Stimulated activated CD8-positive, alpha-beta memory T cell treated with anti-CD3 and anti-CD28 coated beads, Interleukin-7, amount 100 ng/mL, for 4 hours (primary cell): ENCODE measurements at regions not wholly inside any gene's neighbourhood (a gene's known extent, or its start where the extent isn't known, plus 50 kb on each side); places are given as distances from the start of the nearest gene placed in this dataset.
"Not testable (repeated sequence)": the region's sequence is repeated elsewhere in the genome, so short reads cannot be mapped to it uniquely, and the experiment has no call there.

Experiments used
- DNase-seq, 2 donors: peaks; one replicate each; pipeline ENCODE4 v3.0.0-alpha.2; 2020; ENCODE audit warnings: low read depth in 2 of 2

GRCh38 chr5:162621726-162622263 lies 554.2 kb downstream of the GABRG2 start:
- not testable (repeated sequence) for DNase-seq

- DNase-seq: no peak
Observed at GRCh38 chr5:162624110-162624509, 556.5 kb downstream of the GABRG2 start.

- DNase-seq: no peak
Observed at GRCh38 chr5:162637481-162637880, 569.9 kb downstream of the GABRG2 start.

- no peak for DNase-seq
Observed at GRCh38 chr5:162638849-162639248, 571.3 kb downstream of the GABRG2 start.

- DNase-seq: no peak
Observed at GRCh38 chr5:162641142-162641813, 573.7 kb downstream of the GABRG2 start.

- no peak for DNase-seq
Observed at GRCh38 chr5:162654661-162655405, 587.3 kb downstream of the GABRG2 start.

GRCh38 chr5:162657076-162657475 lies 589.5 kb downstream of the GABRG2 start:
- no peak for DNase-seq

- DNase-seq: no peak
Observed at GRCh38 chr5:162664846-162665245, 597.3 kb downstream of the GABRG2 start.

GRCh38 chr5:162668926-162669325 lies 601.4 kb downstream of the GABRG2 start:
- DNase-seq: no peak

GRCh38 chr5:162672061-162672460 lies 604.5 kb downstream of the GABRG2 start:
- no peak for DNase-seq

GRCh38 chr5:162683284-162683683 lies 615.7 kb downstream of the GABRG2 start:
- no peak for DNase-seq

- no peak for DNase-seq
Observed at GRCh38 chr5:162684145-162684544, 616.6 kb downstream of the GABRG2 start.

- no peak for DNase-seq
Observed at GRCh38 chr5:162685302-162685701, 617.7 kb downstream of the GABRG2 start.

GRCh38 chr5:162696272-162696671 lies 628.7 kb downstream of the GABRG2 start:
- DNase-seq: not testable (repeated sequence)

- no peak for DNase-seq
Observed at GRCh38 chr5:162699361-162699760, 631.8 kb downstream of the GABRG2 start.

- DNase-seq: no peak
Observed at GRCh38 chr5:162703914-162704313, 636.3 kb downstream of the GABRG2 start.

GRCh38 chr5:162711244-162711643 lies 643.7 kb downstream of the GABRG2 start:
- no peak for DNase-seq

- DNase-seq: no peak
Observed at GRCh38 chr5:162719720-162720119, 652.1 kb downstream of the GABRG2 start.

GRCh38 chr5:162721125-162721524 lies 653.6 kb downstream of the GABRG2 start:
- no peak for DNase-seq

GRCh38 chr5:162752612-162753011 lies 684.8 kb upstream of the CCNG1 start:
- DNase-seq: no peak

- DNase-seq: no peak
Observed at GRCh38 chr5:162762119-162762518, 675.3 kb upstream of the CCNG1 start.

- no peak for DNase-seq
Observed at GRCh38 chr5:162769019-162769418, 668.4 kb upstream of the CCNG1 start.

GRCh38 chr5:162785673-162786072 lies 651.7 kb upstream of the CCNG1 start:
- no peak for DNase-seq
